ENCODE measurements at regions not wholly inside any gene's neighbourhood (a gene's known extent, or its start where the extent isn't known, plus 50 kb on each side); places are given as distances from the start of the nearest gene placed in this dataset.
"Not testable (repeated sequence)": the region's sequence is repeated elsewhere in the genome, so short reads cannot be mapped to it uniquely, and the experiment has no call there.

- CTCF ChIA-PET = interaction anchor here (1.4 kb wide), 1 partner anchor 11 kb away, joined by 3 read pairs; no protein-coding TSS in a partner anchor
- no peaks in the 10 kb centered on the region for H3K27me3 ChIP-seq (ENCODE audit: control insufficient read depth, insufficient read depth, low read length)
- DNase-seq (ENCODE audit: low read depth) = no peak
- no peak overlapping the region for H3K4me3 ChIP-seq (ENCODE audit: low read depth, low read length)
- no peaks in the 10 kb centered on the region for H3K36me3 ChIP-seq (ENCODE audit: control insufficient read depth, insufficient read depth, low read length)
- TF ChIP-seq, protein P1, sequence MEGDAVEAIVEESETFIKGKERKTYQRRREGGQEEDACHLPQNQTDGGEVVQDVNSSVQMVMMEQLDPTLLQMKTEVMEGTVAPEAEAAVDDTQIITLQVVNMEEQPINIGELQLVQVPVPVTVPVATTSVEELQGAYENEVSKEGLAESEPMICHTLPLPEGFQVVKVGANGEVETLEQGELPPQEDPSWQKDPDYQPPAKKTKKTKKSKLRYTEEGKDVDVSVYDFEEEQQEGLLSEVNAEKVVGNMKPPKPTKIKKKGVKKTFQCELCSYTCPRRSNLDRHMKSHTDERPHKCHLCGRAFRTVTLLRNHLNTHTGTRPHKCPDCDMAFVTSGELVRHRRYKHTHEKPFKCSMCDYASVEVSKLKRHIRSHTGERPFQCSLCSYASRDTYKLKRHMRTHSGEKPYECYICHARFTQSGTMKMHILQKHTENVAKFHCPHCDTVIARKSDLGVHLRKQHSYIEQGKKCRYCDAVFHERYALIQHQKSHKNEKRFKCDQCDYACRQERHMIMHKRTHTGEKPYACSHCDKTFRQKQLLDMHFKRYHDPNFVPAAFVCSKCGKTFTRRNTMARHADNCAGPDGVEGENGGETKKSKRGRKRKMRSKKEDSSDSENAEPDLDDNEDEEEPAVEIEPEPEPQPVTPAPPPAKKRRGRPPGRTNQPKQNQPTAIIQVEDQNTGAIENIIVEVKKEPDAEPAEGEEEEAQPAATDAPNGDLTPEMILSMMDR (IDR thresholded peaks at IDR 0.05; ENCODE audit: insufficient read depth, low read depth, low read length) = no peak
- POLR2A ChIA-PET = no interaction called here
These were observed 1061.8 kb downstream of the BCL11B start for GRCh38 chr14:98210045-98210672.

GRCh38 chr14:98217530-98217929 lies 1054.5 kb downstream of the BCL11B start:
- H3K4me3 ChIP-seq (ENCODE audit: low read depth, low read length) = no peak overlapping the region
- POLR2A ChIA-PET = no interaction called here
- DNase-seq (ENCODE audit: low read depth) = no peak

GRCh38 chr14:98218218-98218617 lies 1053.8 kb downstream of the BCL11B start:
- Histone ChIP-seq H3K27me3 (ENCODE audit: control insufficient read depth, insufficient read depth, low read length) (no peaks in the 10 kb centered on the region), H3K4me3 (ENCODE audit: low read depth, low read length) (no peak overlapping the region), H3K36me3 (ENCODE audit: control insufficient read depth, insufficient read depth, low read length) (no peaks in the 10 kb centered on the region)
- ChIA-PET POLR2A (no interaction called here), CTCF (no interaction called here)
- no peak for DNase-seq (ENCODE audit: low read depth)
- TF ChIP-seq, protein P1 (IDR thresholded peaks at IDR 0.05; ENCODE audit: insufficient read depth, low read depth, low read length) = no peak

More at GRCh38 chr14:98217530-98217929, 1054.5 kb downstream of the BCL11B start:
- TF ChIP-seq, protein P1 (IDR thresholded peaks at IDR 0.05; ENCODE audit: insufficient read depth, low read depth, low read length) = no peak
- no peaks in the 10 kb centered on the region for H3K36me3 ChIP-seq (ENCODE audit: control insufficient read depth, insufficient read depth, low read length)
- CTCF ChIA-PET = no interaction called here
- H3K27me3 ChIP-seq (ENCODE audit: control insufficient read depth, insufficient read depth, low read length) = no peaks in the 10 kb centered on the region

GRCh38 chr14:98219638-98220037 lies 1052.4 kb downstream of the BCL11B start:
- no peak overlapping the region for H3K4me3 ChIP-seq (ENCODE audit: low read depth, low read length)
- TF ChIP-seq, protein P1 (IDR thresholded peaks at IDR 0.05; ENCODE audit: insufficient read depth, low read depth, low read length) = no peak
- H3K36me3 ChIP-seq (ENCODE audit: control insufficient read depth, insufficient read depth, low read length) = no peaks in the 10 kb centered on the region
- CTCF ChIA-PET = no interaction called here
- POLR2A ChIA-PET = no interaction called here
- H3K27me3 ChIP-seq (ENCODE audit: control insufficient read depth, insufficient read depth, low read length) = no peaks in the 10 kb centered on the region
- DNase-seq (ENCODE audit: low read depth) = no peak

GRCh38 chr14:98223106-98223505 lies 1048.9 kb downstream of the BCL11B start:
- no peaks in the 10 kb centered on the region for H3K27me3 ChIP-seq (ENCODE audit: control insufficient read depth, insufficient read depth, low read length)
- no peaks in the 10 kb centered on the region for H3K36me3 ChIP-seq (ENCODE audit: control insufficient read depth, insufficient read depth, low read length)
- DNase-seq (ENCODE audit: low read depth) = no peak
- CTCF ChIA-PET = no interaction called here
- TF ChIP-seq, protein P1 (IDR thresholded peaks at IDR 0.05; ENCODE audit: insufficient read depth, low read depth, low read length) = no peak
- H3K4me3 ChIP-seq (ENCODE audit: low read depth, low read length) = no peak overlapping the region
- POLR2A ChIA-PET = no interaction called here

DNA sequence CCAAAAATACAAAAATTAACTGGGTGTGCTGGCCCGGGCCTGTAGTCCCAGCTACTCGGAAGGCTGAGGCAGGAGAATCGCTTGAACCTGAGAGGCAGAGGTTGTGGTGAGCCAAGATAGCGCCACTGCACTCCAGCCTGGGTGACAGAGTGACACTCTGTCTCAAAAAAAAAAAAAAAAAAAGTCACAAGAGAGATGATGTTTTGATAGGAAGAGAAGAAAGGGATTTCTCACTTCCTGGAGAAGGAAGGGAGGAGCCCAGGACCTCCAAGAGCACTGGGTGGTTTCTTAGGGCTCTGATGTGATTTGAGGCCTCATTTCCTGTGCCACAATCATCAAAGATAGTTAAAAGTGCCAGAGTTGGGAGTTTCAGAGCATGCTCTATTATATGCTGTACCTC lies 1048.3 kb downstream of the BCL11B start:
- CTCF ChIA-PET; H3K4me3 ChIP-seq (ENCODE audit: low read depth, low read length); POLR2A ChIA-PET; DNase-seq (ENCODE audit: low read depth); H3K36me3 ChIP-seq (ENCODE audit: control insufficient read depth, insufficient read depth, low read length); H3K27me3 ChIP-seq (ENCODE audit: control insufficient read depth, insufficient read depth, low read length): not testable (repeated sequence)
